NCI-H187 treated with DMSO at 0.1 percent for 48 hours (cell line): ENCODE measurements at regions not wholly inside any gene's neighbourhood (a gene's known extent, or its start where the extent isn't known, plus 50 kb on each side); places are given as distances from the start of the nearest gene placed in this dataset.
"Not testable (repeated sequence)": the region's sequence is repeated elsewhere in the genome, so short reads cannot be mapped to it uniquely, and the experiment has no call there.

Experiments used
- DNase-seq: peaks from one replicate; lab custom pipeline; 2025; lab: John Stamatoyannopoulos, UW

- DNase-seq: no peak
Observed at GRCh38 chr2:17133052-17133671, 385.1 kb downstream of the RAD51AP2 start.

GRCh38 chr2:17130627-17131026 lies 387.6 kb downstream of the RAD51AP2 start:
- not testable (repeated sequence) for DNase-seq

DNA sequence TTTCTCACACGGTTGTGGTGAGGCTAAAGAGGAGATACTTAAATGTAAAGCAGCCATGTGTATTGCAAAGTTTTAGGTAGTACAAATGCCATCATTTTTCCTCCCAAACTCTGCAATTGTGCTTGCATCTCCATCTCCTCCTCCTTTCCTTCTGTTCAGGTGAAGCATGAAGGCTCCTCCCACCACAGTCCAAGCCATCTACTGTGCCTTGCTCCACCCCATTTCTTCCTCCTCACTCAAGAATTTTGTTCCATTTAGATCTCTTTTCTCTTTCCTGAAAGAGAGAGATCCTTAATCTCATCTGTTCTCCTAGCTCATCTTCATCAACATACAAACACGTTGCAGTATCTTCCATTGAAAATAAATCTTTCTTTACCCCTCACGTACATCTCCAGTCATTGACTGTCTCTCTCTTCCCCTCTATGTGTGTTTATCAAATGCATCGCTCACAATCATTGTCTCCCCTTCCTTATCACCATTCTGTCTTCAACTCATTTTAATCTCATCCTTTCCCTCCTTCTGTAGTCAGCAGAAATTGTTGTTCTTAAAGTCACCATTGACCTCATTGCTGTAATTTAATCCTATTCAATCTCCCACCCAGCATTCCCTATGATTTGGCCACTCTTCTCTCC lies 392.1 kb downstream of the RAD51AP2 start:
- no peak for DNase-seq

DNA sequence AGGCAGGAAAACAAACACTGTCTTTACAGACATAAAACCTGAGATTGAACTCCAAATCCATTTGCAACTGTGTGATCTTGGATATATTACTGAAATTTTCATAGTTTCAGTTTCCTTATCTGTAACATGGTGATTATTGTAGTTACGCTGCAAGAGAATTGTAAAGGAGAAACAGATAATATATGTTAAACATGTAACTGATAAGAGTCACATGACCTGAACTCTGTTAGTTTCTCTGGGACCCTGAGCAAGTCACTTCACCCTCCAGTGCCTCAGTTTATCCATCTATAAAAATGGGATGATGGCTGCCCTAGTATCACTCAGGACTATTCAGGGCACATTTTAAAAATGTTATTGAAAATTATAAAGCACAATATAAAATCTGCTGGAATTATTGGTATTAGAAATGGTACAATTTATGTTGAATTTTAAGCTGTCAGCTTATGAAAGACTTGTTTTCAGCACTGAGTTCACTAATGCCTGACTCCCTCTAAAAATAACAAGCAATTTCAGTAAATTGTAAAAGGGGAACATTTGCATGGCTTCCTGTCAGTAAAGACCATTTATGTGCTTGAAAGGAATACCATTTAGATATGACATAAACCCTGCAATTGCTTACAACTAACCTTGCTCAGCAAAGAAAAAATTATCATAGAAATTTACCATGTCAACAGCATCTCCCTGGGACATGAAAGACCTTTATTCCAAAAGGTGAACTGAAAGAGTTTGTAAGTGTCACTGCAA lies 393.5 kb downstream of the RAD51AP2 start:
- no peak for DNase-seq

DNA sequence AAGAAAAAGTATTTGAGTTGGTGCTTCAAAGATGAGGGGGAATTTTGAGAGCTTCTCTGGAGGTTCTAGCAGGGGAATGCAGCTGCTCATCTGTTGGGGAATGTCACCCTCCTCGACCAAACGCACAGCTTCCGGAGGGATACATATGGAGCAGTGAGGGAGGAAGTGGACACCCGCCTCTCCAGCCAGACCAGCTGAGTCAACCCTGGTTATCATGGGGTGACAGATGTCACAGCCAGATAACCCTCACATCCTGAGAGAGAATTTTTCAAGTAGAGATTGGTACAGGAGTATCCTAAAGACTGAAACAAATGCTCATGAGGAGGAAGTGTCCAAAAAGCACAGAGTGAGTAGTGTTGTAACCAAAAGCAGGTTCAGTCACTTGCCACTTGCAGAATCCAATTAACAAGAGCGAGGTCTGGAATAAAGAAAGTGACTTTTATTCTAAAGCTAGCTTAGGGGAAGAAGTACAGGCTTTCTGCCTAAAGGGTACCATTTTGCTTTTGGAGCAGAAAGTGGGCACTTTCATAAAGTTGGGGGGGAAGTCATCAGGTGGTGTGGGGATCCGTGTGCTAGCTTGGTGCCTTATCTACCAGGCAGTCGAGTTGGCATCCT lies 395.2 kb downstream of the RAD51AP2 start:
- no peak for DNase-seq

DNA sequence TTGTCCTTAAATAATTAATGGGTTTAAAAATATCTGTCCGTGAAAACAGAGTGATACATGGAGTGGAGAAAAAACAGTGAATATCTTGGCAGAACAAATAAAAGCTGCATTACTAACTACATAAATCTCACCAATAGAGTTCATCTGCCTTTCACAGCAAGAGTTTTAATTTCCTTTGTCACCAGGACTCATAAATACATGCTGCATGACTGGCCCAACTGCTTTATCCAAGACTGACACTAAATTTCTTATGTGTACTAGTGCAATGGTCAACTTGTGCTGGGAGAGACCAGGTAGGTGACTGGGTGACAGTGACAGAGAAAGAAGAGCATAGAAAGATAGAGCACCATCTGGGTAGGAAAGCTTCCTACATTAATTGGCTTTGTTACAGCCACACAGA lies 402.8 kb downstream of the RAD51AP2 start:
- no peak for DNase-seq

DNA sequence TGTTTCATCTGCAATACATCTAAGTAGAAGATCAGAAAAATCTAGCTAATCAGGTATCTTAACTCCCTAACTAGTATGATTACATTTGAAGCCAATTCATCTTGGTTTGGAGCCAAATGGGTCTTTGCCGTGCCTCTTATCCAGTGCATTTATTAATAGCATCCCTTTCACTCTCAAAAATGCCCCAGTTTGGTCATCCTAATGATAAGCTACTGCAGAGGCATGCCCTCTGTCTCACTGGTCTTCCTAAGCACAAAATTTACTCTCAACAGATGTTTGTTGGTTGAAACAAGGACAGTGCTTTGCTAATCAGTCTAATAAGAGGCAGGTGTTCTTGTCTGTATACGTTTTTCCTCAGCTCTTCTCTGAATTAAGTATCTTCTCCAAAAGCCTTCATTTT lies 403.2 kb downstream of the RAD51AP2 start:
- no peak for DNase-seq

DNA sequence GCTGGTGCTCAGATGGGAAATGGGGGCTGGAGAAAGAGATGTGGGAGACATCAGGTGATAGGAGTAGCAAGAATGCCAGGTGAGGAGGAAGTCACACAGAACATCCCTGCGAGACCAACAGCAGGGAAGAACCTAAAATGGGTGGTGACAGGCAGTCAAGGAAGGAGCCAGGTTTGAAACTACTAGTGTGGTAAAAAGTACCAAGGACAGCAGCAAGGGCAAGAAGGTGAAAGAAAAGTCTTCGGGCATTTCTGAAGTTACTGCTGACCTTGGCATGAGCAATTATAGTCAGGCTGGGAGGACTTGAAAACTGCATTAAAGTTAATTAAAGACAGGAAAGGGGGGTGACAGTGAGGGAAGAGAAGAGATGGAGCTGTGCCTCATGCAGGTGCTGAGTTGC lies 410.4 kb downstream of the RAD51AP2 start:
- DNase-seq: no peak

GRCh38 chr2:17107151-17107550 lies 411.1 kb downstream of the RAD51AP2 start:
- no peak for DNase-seq

DNA sequence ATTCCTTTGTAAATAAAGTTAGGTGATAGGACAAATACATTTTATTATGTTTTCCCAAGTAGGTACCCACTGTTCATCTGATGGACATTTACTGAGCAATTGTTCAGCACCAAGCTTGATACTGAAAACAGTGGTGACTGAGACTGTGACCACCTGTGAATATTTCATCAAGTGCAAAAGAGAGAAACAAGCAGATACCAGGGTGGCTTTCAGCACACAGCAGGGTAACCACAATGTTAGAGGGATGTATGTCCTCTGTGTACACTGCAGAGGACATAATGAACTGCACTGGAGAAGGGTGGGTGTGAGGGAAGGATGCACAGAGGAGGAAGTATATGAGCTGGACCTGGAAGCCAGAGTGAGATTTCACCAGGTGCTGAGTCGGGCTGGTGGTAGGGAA lies 411.8 kb downstream of the RAD51AP2 start:
- no peak for DNase-seq

DNA sequence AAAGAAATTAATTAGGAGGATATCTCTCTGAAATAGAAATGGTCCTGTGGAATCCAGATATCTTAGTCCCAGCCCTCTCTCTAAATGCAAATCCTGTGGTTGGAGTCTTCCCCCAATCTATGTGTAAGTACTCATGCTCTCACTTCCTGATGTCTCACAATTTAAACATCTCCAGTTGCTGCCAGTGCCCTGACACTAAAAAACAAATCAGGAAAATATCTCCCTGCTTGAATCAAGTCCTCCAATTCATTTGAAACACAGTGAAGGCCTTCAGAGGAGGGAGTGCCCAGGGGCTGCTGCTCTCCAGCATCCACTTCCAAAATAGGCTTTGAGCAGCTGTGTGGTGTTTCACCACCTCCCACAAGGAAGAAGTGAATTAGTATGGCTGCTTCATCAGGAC lies 413.8 kb downstream of the RAD51AP2 start:
- no peak for DNase-seq

- no peak for DNase-seq
Observed at GRCh38 chr2:17101596-17101995, 416.6 kb downstream of the RAD51AP2 start.

DNA sequence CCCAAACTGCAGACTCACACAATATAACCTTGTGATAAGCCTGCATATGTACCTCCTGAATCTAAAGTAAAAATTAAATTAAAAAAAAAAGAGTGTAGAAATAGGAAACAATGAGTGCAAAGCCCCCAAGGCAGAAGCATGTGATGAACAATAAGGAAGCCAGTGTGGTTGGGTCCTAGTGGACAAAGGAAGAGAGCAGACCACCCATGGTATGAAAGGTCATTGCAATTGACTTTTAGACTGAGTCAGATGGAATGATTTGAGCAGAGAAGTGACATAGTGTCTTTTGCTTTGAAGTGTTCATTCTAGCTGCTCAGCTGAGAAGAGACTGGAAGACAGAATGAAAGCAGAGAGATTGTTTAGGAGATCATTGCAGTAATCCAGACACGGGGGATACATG lies 417.1 kb downstream of the RAD51AP2 start:
- DNase-seq: no peak

DNA sequence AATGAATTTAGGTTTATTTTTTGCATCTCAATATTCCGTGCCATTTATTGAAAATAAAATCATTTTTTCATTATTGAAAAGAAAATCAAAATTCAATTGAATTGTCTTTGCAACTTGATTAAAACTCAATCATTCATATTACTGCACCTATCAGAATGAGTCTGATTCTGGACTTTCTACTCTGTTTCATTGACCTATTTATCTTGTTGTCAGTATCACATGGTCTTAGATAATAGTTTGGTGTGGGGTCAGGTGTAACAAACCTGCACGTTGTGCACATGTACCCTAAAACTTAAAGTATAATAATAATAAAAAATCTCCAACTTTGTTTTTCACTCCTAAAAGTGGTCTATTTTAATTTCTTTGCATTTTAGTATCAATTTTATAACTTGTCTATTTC lies 422.9 kb downstream of the RAD51AP2 start:
- DNase-seq: no peak

- no peak for DNase-seq
Observed at GRCh38 chr2:17093712-17094111, 424.5 kb downstream of the RAD51AP2 start.

- no peak for DNase-seq
Observed at GRCh38 chr2:17086990-17087389, 421.4 kb upstream of the CYRIA start.

- DNase-seq: no peak
Observed at GRCh38 chr2:17085546-17086202, 420.0 kb upstream of the CYRIA start.

GRCh38 chr2:17084877-17085276 lies 419.2 kb upstream of the CYRIA start:
- no peak for DNase-seq

- no peak for DNase-seq
Observed at GRCh38 chr2:17083902-17084301, 418.3 kb upstream of the CYRIA start.

GRCh38 chr2:17079262-17079661 lies 413.6 kb upstream of the CYRIA start:
- no peak for DNase-seq

GRCh38 chr2:17076533-17076932 lies 410.9 kb upstream of the CYRIA start:
- DNase-seq: no peak

- DNase-seq: no peak
Observed at GRCh38 chr2:17070711-17071110, 405.1 kb upstream of the CYRIA start.
